Activated naive CD8-positive, alpha-beta T cell treated with anti-CD3 and anti-CD28 coated beads, Interleukin-2, amount 50 U/mL, for 24 hours (primary cell): ENCODE measurements at regions not wholly inside any gene's neighbourhood (a gene's known extent, or its start where the extent isn't known, plus 50 kb on each side); places are given as distances from the start of the nearest gene placed in this dataset.
"Not testable (repeated sequence)": the region's sequence is repeated elsewhere in the genome, so short reads cannot be mapped to it uniquely, and the experiment has no call there.

Source experiments
- ATAC-seq: fragments of 150-1000 bp; cut with Tn5 transposase; one replicate; pipeline ENCODE4 v1.10.0; 2021
- DNase-seq: peaks from one replicate; pipeline ENCODE4 v3.0.0; 2021
- H3K27ac Mint-ChIP-seq: one replicate; pipeline ENCODE4 v1.8.0; 2021; ENCODE audit warnings: mild to moderate bottlenecking, mixed read lengths
- H3K27me3 Mint-ChIP-seq: one replicate; pipeline ENCODE4 v1.8.0; 2021; ENCODE audit warnings: mixed read lengths
- H3K36me3 Mint-ChIP-seq: one replicate; pipeline ENCODE4 v1.8.0; 2021; ENCODE audit warnings: low read depth, mixed read lengths
- H3K4me1 Mint-ChIP-seq: one replicate; pipeline ENCODE4 v1.8.0; 2021; ENCODE audit warnings: mixed read lengths
- H3K4me3 Mint-ChIP-seq: one replicate; pipeline ENCODE4 v1.8.0; 2021; ENCODE audit warnings: mild to moderate bottlenecking, moderate library complexity, mixed read lengths
- H3K9me3 Mint-ChIP-seq: one replicate; pipeline ENCODE4 v1.8.0; 2021; ENCODE audit warnings: mixed read lengths

- H3K27me3 Mint-ChIP-seq, result no peaks in the 10 kb centered on the region
- no peaks in the 10 kb centered on the region for H3K9me3 Mint-ChIP-seq
- H3K27ac Mint-ChIP-seq, result no peak overlapping the region
- H3K4me1 Mint-ChIP-seq, result peaks cover 3% of the 10 kb centered on the region
- no peaks in the 10 kb centered on the region for H3K36me3 Mint-ChIP-seq
- no peak overlapping the region for H3K4me3 Mint-ChIP-seq
- ATAC-seq (no peak), DNase-seq (no peak)
These were observed 96.3 kb upstream of the RANBP3L start for GRCh38 chr5:36397901-36398536.

DNA sequence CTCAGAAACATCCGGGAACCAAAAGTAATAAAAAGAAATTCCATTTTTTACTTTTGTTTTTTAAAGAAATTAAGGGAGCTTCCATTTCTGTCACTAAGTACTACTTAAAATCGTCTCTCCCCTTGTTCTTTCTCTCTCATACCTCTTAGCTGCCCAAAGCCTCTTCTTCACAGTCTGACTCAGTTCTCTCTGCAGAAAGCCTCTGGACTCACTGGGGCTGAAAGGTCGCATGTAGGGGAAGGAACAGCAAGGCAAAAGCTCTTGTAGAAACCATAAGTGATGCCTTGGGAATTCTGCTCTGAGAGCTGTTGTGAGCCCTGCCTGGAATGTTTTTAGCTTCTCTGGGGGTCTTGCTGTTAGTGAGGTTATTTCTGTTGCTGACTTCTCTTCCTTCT is 100.8 kb upstream of the RANBP3L start:
- Mint-ChIP-seq H3K9me3 (no peaks in the 10 kb centered on the region), H3K36me3 (no peaks in the 10 kb centered on the region), H3K4me1 (peaks cover 3% of the 10 kb centered on the region), H3K27me3 (peaks cover 5% of the 10 kb centered on the region), H3K27ac (no peak overlapping the region), H3K4me3 (no peak overlapping the region)
- ATAC-seq (no peak), DNase-seq (no peak)

GRCh38 chr5:36403632-36404311 is 102.1 kb upstream of the RANBP3L start:
- H3K27me3 Mint-ChIP-seq, result peaks cover 5% of the 10 kb centered on the region
- no peak for DNase-seq
- no peak overlapping the region for H3K4me3 Mint-ChIP-seq
- no peak for ATAC-seq
- no peak overlapping the region for H3K27ac Mint-ChIP-seq
- peaks cover 3% of the 10 kb centered on the region for H3K4me1 Mint-ChIP-seq
- H3K36me3 Mint-ChIP-seq, result no peaks in the 10 kb centered on the region
- no peaks in the 10 kb centered on the region for H3K9me3 Mint-ChIP-seq

GRCh38 chr5:36406023-36406422 is 104.3 kb upstream of the RANBP3L start:
- no peaks in the 10 kb centered on the region for H3K36me3 Mint-ChIP-seq
- H3K27ac Mint-ChIP-seq, result no peak overlapping the region
- ATAC-seq (no peak), DNase-seq (no peak)
- H3K4me3 Mint-ChIP-seq, result no peak overlapping the region
- peaks cover 3% of the 10 kb centered on the region for H3K4me1 Mint-ChIP-seq
- H3K9me3 Mint-ChIP-seq, result peaks cover under 1% of the 10 kb centered on the region
- peaks cover 9% of the 10 kb centered on the region for H3K27me3 Mint-ChIP-seq

GRCh38 chr5:36407396-36407795 is 105.7 kb upstream of the RANBP3L start:
- Mint-ChIP-seq H3K36me3 (no peaks in the 10 kb centered on the region), H3K27ac (no peak overlapping the region), H3K27me3 (peaks cover 13% of the 10 kb centered on the region), H3K4me1 (peaks cover 3% of the 10 kb centered on the region), H3K9me3 (peaks cover 4% of the 10 kb centered on the region), H3K4me3 (no peak overlapping the region)
- ATAC-seq (no peak), DNase-seq (no peak)

- DNase-seq, H3K4me3 Mint-ChIP-seq, ATAC-seq, H3K4me1 Mint-ChIP-seq, H3K36me3 Mint-ChIP-seq, H3K9me3 Mint-ChIP-seq, H3K27ac Mint-ChIP-seq: not testable (repeated sequence)
- peaks cover 12% of the 10 kb centered on the region for H3K27me3 Mint-ChIP-seq
These were observed 108.0 kb upstream of the RANBP3L start for GRCh38 chr5:36409711-36410110.

DNA sequence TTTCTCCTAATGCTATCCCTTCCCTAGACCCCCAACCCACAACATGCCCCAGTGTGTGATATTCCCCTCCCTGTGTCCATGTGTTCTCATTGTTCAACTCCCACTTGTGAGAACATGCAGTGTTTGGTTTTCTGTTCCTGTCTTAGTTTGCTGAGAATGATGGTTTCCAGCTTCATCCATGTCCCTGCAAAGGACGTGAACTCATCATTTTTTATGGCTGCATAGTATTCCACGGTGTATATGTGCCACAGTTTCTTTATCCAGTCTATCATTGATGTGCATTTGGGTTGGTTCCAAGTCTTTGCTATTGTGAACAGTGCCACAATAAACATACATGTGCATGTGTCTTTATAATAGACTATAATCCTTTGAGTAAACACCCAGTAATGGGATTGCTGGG is 109.0 kb upstream of the RANBP3L start:
- not testable (repeated sequence) for H3K36me3 Mint-ChIP-seq, H3K4me3 Mint-ChIP-seq, ATAC-seq, DNase-seq, H3K4me1 Mint-ChIP-seq, H3K9me3 Mint-ChIP-seq
- Mint-ChIP-seq H3K27ac (peak overlapping the region; percentile 48), H3K27me3 (peaks cover 12% of the 10 kb centered on the region)

GRCh38 chr5:36414869-36415282 is 113.2 kb upstream of the RANBP3L start:
- H3K4me1 Mint-ChIP-seq, result peaks cover 6% of the 10 kb centered on the region
- no peak for DNase-seq
- peaks cover 9% of the 10 kb centered on the region for H3K27me3 Mint-ChIP-seq
- no peaks in the 10 kb centered on the region for H3K36me3 Mint-ChIP-seq
- no peak for ATAC-seq
- no peak overlapping the region for H3K4me3 Mint-ChIP-seq
- peaks cover 4% of the 10 kb centered on the region for H3K9me3 Mint-ChIP-seq
- no peak overlapping the region for H3K27ac Mint-ChIP-seq

- ATAC-seq (no peak), DNase-seq (no peak)
- no peak overlapping the region for H3K4me3 Mint-ChIP-seq
- H3K36me3 Mint-ChIP-seq, result no peaks in the 10 kb centered on the region
- no peak overlapping the region for H3K27ac Mint-ChIP-seq
- no peaks in the 10 kb centered on the region for H3K9me3 Mint-ChIP-seq
- H3K27me3 Mint-ChIP-seq, result peaks cover 1% of the 10 kb centered on the region
- H3K4me1 Mint-ChIP-seq, result peaks cover 6% of the 10 kb centered on the region
These were observed 114.9 kb upstream of the RANBP3L start for GRCh38 chr5:36416605-36417004.

DNA sequence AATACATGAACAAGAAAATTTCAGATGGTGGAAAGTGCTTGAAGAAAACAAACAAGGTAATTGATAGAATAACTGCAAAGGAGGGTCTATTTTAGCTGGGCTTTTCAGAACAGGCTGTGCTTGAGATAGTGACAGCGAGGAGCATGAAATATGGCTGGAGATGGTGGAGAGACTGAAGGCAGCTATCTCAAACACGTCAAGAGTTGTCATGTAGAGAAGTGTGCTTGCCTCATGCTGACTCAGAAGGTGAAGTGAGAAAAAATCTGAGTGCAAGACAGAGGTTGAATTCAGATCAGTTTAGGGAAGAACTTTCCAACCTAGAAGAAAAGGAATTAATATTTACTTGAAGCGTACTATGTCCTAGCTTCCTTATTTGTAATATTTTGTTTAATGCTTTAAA is 115.5 kb upstream of the RANBP3L start:
- Mint-ChIP-seq H3K27me3 (peaks cover 1% of the 10 kb centered on the region), H3K36me3 (no peaks in the 10 kb centered on the region), H3K4me3 (no peak overlapping the region), H3K4me1 (peaks cover 6% of the 10 kb centered on the region), H3K9me3 (no peaks in the 10 kb centered on the region), H3K27ac (no peak overlapping the region)
- ATAC-seq (no peak), DNase-seq (no peak)

GRCh38 chr5:36417668-36418067 is 116.0 kb upstream of the RANBP3L start:
- ATAC-seq (no peak), DNase-seq (no peak)
- peaks cover 6% of the 10 kb centered on the region for H3K4me1 Mint-ChIP-seq
- peaks cover 1% of the 10 kb centered on the region for H3K27me3 Mint-ChIP-seq
- no peaks in the 10 kb centered on the region for H3K9me3 Mint-ChIP-seq
- H3K4me3 Mint-ChIP-seq, result no peak overlapping the region
- H3K27ac Mint-ChIP-seq, result no peak overlapping the region
- H3K36me3 Mint-ChIP-seq, result no peaks in the 10 kb centered on the region

GRCh38 chr5:36418152-36418979 is 116.7 kb upstream of the RANBP3L start:
- ATAC-seq (no peak), DNase-seq (no peak)
- Mint-ChIP-seq H3K4me3 (no peak overlapping the region), H3K4me1 (peaks cover 6% of the 10 kb centered on the region), H3K9me3 (no peaks in the 10 kb centered on the region), H3K27ac (no peak overlapping the region), H3K27me3 (no peaks in the 10 kb centered on the region), H3K36me3 (no peaks in the 10 kb centered on the region)

DNA sequence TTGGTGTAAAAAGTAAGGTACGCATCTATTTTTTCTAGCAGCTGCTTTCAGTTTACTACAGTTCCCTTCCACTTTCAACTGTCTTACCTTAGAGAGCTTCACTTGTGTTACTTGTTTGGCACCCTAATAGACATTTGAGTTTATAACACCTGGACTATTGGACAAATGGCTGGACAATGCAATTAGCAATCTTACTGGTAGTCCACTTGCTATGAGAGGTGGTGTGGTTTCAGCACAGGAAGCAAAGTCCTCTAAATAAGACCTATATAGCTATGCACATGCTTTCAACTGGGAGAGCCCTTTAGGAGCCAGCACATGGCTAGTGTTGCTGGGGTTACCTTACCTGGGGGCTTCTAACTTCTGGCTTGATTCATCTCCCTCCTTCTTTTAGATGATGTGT is 119.6 kb upstream of the RANBP3L start:
- Mint-ChIP-seq H3K4me1 (peaks cover 6% of the 10 kb centered on the region), H3K4me3 (no peak overlapping the region), H3K27ac (no peak overlapping the region), H3K9me3 (no peaks in the 10 kb centered on the region), H3K27me3 (no peaks in the 10 kb centered on the region), H3K36me3 (no peaks in the 10 kb centered on the region)
- ATAC-seq, result no peak
- no peak for DNase-seq

GRCh38 chr5:36422952-36423351 is 121.2 kb upstream of the RANBP3L start:
- DNase-seq (no peak), ATAC-seq (no peak)
- Mint-ChIP-seq H3K4me3 (no peak overlapping the region), H3K27ac (no peak overlapping the region), H3K36me3 (no peaks in the 10 kb centered on the region), H3K27me3 (no peaks in the 10 kb centered on the region), H3K9me3 (no peaks in the 10 kb centered on the region), H3K4me1 (peaks cover 6% of the 10 kb centered on the region)
